Parathyroid adenoma (tissue), 2 donors: ENCODE measurements at regions not wholly inside any gene's neighbourhood (a gene's known extent, or its start where the extent isn't known, plus 50 kb on each side); places are given as distances from the start of the nearest gene placed in this dataset.

Source experiments
- H2AFZ ChIP-seq: fragments of 300-600 bp; sonication (generic); one replicate; pipeline ENCODE4 v1.7.0; 2017; ENCODE audit warnings: antibody characterized with exemption, mild to moderate bottlenecking
- H3K27ac ChIP-seq: fragments of 300-600 bp; sonication (generic); one replicate; pipeline ENCODE4 v1.7.0; 2017
- H3K27me3 ChIP-seq: fragments of 300-600 bp; sonication (generic); one replicate; pipeline ENCODE4 v1.7.0; 2017; ENCODE audit warnings: low read length; ENCODE audit not compliant: control insufficient read depth, insufficient read depth
- H3K36me3 ChIP-seq: fragments of 300-600 bp; sonication (generic); one replicate; pipeline ENCODE4 v1.7.0; 2017; ENCODE audit warnings: low read length; ENCODE audit not compliant: control insufficient read depth, insufficient read depth
- H3K4me1 ChIP-seq: fragments of 300-600 bp; sonication (generic); one replicate; pipeline ENCODE4 v1.7.0; 2017; ENCODE audit warnings: control low read depth
- H3K4me2 ChIP-seq: fragments of 300-600 bp; sonication (generic); one replicate; pipeline ENCODE4 v1.7.0; 2017; ENCODE audit warnings: low read length
- H3K4me3 ChIP-seq: fragments of 300-600 bp; sonication (generic); one replicate; pipeline ENCODE4 v1.7.0; 2017; ENCODE audit warnings: low read depth, low read length
- H3K79me2 ChIP-seq: fragments of 300-600 bp; sonication (generic); one replicate; pipeline ENCODE4 v1.7.0; 2017; ENCODE audit warnings: control low read depth
- H3K9ac ChIP-seq: fragments of 300-600 bp; sonication (generic); one replicate; pipeline ENCODE4 v1.7.0; 2017; ENCODE audit warnings: mild to moderate bottlenecking
- H3K9me3 ChIP-seq: fragments of 300-600 bp; sonication (generic); one replicate; pipeline ENCODE4 v1.7.0; 2017; ENCODE audit warnings: low read length; ENCODE audit not compliant: control insufficient read depth
- TF ChIP-seq, protein P1 (sequence below): fragments of 300-600 bp; sonication (generic); IDR thresholded peaks from one replicate; pipeline ENCODE4 v1.7.0; 2017; ENCODE audit warnings: antibody characterized with exemption, mild to moderate bottlenecking
- donor health status: primary hyperparathyroidism.

DNA sequence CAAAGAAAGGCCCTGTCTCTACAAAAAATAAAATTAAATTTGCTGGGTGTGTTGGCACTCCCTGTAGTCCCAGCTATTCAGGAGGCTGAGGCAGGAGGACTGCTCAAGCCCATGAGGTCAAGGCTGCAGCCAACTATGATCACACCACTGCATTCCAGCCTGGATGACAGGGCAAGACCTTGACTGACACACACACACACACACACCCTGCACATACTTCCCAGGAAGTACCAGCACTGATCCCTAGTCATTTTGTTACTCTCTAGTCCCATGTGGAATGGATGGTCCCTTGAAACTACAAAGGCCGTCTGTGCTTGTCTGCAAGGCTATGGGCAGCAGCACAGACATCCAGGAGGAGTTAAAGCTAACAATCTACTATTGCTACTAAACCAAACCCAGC lies 59.7 kb upstream of the CYP2D6 start:
- H3K9me3 ChIP-seq, result no peaks in the 10 kb centered on the region
- TF ChIP-seq, protein P1, sequence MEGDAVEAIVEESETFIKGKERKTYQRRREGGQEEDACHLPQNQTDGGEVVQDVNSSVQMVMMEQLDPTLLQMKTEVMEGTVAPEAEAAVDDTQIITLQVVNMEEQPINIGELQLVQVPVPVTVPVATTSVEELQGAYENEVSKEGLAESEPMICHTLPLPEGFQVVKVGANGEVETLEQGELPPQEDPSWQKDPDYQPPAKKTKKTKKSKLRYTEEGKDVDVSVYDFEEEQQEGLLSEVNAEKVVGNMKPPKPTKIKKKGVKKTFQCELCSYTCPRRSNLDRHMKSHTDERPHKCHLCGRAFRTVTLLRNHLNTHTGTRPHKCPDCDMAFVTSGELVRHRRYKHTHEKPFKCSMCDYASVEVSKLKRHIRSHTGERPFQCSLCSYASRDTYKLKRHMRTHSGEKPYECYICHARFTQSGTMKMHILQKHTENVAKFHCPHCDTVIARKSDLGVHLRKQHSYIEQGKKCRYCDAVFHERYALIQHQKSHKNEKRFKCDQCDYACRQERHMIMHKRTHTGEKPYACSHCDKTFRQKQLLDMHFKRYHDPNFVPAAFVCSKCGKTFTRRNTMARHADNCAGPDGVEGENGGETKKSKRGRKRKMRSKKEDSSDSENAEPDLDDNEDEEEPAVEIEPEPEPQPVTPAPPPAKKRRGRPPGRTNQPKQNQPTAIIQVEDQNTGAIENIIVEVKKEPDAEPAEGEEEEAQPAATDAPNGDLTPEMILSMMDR, result no peak
- H3K36me3 ChIP-seq, result no peaks in the 10 kb centered on the region
- no peak overlapping the region for H3K27ac ChIP-seq
- H3K9ac ChIP-seq, result no peak overlapping the region
- no peak overlapping the region for H3K4me2 ChIP-seq
- H3K4me1 ChIP-seq, result no peaks in the 10 kb centered on the region
- H3K4me3 ChIP-seq, result no peak overlapping the region
- no peak overlapping the region for H2AFZ ChIP-seq
- no peaks in the 10 kb centered on the region for H3K27me3 ChIP-seq
- H3K79me2 ChIP-seq, result peaks cover 3% of the 10 kb centered on the region

- H3K27me3 ChIP-seq, result no peaks in the 10 kb centered on the region
- H3K9ac ChIP-seq, result no peak overlapping the region
- no peaks in the 10 kb centered on the region for H3K36me3 ChIP-seq
- no peak overlapping the region for H3K4me2 ChIP-seq
- H3K4me3 ChIP-seq, result no peak overlapping the region
- H3K79me2 ChIP-seq, result peaks cover 6% of the 10 kb centered on the region
- H2AFZ ChIP-seq, result no peak overlapping the region
- H3K4me1 ChIP-seq, result no peaks in the 10 kb centered on the region
- no peak overlapping the region for H3K27ac ChIP-seq
- TF ChIP-seq, protein P1, result no peak
- no peaks in the 10 kb centered on the region for H3K9me3 ChIP-seq
Measured at GRCh38 chr22:42189761-42190160, 59.2 kb upstream of the CYP2D6 start.

DNA sequence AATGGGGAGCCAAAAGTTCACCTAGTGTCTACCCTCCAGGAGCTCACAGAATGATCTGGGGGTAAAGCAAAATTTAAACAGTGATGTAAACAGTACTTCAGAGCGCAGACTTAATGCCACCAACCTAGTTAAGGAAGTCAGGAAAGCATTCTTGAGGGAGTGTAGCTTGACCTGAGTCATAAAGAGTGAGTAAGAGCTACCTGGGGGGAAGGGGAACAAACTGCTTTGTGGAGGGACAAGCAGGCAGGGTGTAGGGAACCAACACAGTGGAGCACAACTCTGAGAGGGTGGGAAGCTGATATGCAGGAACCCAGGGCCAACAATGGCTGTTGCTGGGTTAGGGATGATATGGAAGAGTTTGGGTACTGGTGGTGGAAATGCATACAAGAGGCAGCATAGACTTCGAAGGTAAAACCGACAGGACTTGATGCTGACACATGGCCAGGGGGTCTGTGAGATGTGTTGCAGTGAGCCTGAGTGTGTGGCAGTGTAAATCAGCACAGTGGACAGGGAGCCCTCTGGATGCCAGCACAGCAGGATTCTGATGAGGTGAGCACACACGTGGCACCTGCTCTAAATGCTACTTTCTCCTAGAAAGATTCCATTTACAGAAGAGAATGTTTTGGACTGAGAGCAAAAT lies 58.3 kb upstream of the CYP2D6 start:
- Histone ChIP-seq H2AFZ (no peak overlapping the region), H3K4me2 (no peak overlapping the region), H3K27me3 (no peaks in the 10 kb centered on the region), H3K4me1 (no peaks in the 10 kb centered on the region), H3K27ac (no peak overlapping the region), H3K9me3 (no peaks in the 10 kb centered on the region), H3K36me3 (no peaks in the 10 kb centered on the region), H3K9ac (no peak overlapping the region), H3K79me2 (peaks cover 6% of the 10 kb centered on the region), H3K4me3 (no peak overlapping the region)
- TF ChIP-seq, protein P1, result no peak

DNA sequence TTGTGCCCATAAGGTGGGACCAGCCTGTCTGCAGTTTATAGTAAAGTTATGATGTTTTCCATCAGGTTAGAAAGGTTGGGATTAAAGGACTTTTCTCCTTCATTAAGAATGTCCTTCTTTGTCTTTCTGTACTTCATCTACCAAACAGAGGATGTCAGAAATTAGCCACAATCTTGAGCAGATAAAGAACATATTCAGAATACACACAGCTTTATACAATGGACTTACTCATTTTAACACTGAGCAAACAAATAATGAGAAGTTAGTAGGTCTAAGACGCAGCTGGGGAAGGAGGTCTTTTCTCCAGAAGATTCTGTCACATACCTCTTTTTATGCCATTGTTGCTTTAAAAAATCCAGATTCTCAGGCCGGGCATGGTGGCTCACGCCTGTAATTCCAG lies 57.0 kb upstream of the CYP2D6 start:
- H3K9me3 ChIP-seq, result no peaks in the 10 kb centered on the region
- no peak overlapping the region for H3K9ac ChIP-seq
- no peaks in the 10 kb centered on the region for H3K27me3 ChIP-seq
- no peak overlapping the region for H3K4me3 ChIP-seq
- no peaks in the 10 kb centered on the region for H3K36me3 ChIP-seq
- no peak overlapping the region for H2AFZ ChIP-seq
- no peaks in the 10 kb centered on the region for H3K4me1 ChIP-seq
- TF ChIP-seq, protein P1, result no peak
- H3K4me2 ChIP-seq, result no peak overlapping the region
- no peak overlapping the region for H3K27ac ChIP-seq
- H3K79me2 ChIP-seq, result peaks cover 6% of the 10 kb centered on the region

GRCh38 chr22:42185915-42186439 lies 55.4 kb upstream of the CYP2D6 start:
- Histone ChIP-seq H3K79me2 (peaks cover 6% of the 10 kb centered on the region), H3K4me3 (no peak overlapping the region), H3K36me3 (no peaks in the 10 kb centered on the region), H2AFZ (no peak overlapping the region), H3K9ac (no peak overlapping the region), H3K4me1 (no peaks in the 10 kb centered on the region), H3K27ac (no peak overlapping the region), H3K9me3 (no peaks in the 10 kb centered on the region), H3K4me2 (no peak overlapping the region), H3K27me3 (no peaks in the 10 kb centered on the region)
- TF ChIP-seq, protein P1, result no peak
